Thyroid gland (tissue), 4 donors: ENCODE measurements at regions not wholly inside any gene's neighbourhood (a gene's known extent, or its start where the extent isn't known, plus 50 kb on each side); places are given as distances from the start of the nearest gene placed in this dataset.

Source experiments
- DNase-seq, 2 donors: peaks; one replicate each; pipeline ENCODE4 v3.0.0-alpha.2; 2019
- H3K27ac ChIP-seq, 3 donors: fragments of 200-600 bp; sonication (generic); 1 replicate in 2 of 3; 2 replicates in 1 of 3; pipeline ENCODE4 v1.5.1; 2016 to 2019; ENCODE audit warnings: mild to moderate bottlenecking in 1 of 3, moderate library complexity in 1 of 3
- H3K27me3 ChIP-seq: fragments of 200-600 bp; sonication (generic); one replicate; pipeline ENCODE4 v1.5.1; 2019
- H3K36me3 ChIP-seq, 2 donors: fragments of 200-600 bp; sonication (generic); one replicate each; pipeline ENCODE4 v1.5.1; 2016 to 2019
- H3K4me1 ChIP-seq, 2 donors: fragments of 200-600 bp; sonication (generic); one replicate each; pipeline ENCODE4 v1.5.1; 2017 to 2019
- H3K4me3 ChIP-seq, 3 donors: fragments of 200-600 bp; sonication (generic); replicated peaks in 1 of 3; 1 replicate in 2 of 3; 2 replicates in 1 of 3; pipeline ENCODE4 v1.5.1; 2016; ENCODE audit warnings: mild to moderate bottlenecking in 1 of 3
- H3K9me3 ChIP-seq: fragments of 200-600 bp; sonication (generic); one replicate; pipeline ENCODE4 v1.5.1; 2017
- POLR2A ChIP-seq, 2 donors: fragments of 450-650 bp; IDR thresholded peaks; one replicate each; pipeline ENCODE4 v1.6.1; 2017; ENCODE audit warnings: antibody characterized with exemption in 2 of 2, mild to moderate bottlenecking in 2 of 2, moderate library complexity in 1 of 2
- WGBS, 2 donors: methylation state at CpG; one replicate each; pipeline ENCODE4 v1.1.5; 2017; 5-methylcytosine and 5-hydroxymethylcytosine counted together
- intact Hi-C: fragments of 100-400 bp; cut with DNase I; formaldehyde crosslinking; loops from one replicate; pipeline ENCODE4 v1.15.1; 2023
- TF ChIP-seq, protein P1 (sequence below), 6 experiments: fragments of 200-600 bp in 3 of 6; fragments of 450-650 bp in 3 of 6; sonication (generic) in 3 of 6; IDR thresholded peaks; one replicate each; pipeline ENCODE4 v1.5.1; 2016 to 2019; ENCODE audit warnings: antibody characterized with exemption in 6 of 6, mild to moderate bottlenecking in 2 of 6, inconsistent platforms in 1 of 6, moderate library complexity in 1 of 6

DNA sequence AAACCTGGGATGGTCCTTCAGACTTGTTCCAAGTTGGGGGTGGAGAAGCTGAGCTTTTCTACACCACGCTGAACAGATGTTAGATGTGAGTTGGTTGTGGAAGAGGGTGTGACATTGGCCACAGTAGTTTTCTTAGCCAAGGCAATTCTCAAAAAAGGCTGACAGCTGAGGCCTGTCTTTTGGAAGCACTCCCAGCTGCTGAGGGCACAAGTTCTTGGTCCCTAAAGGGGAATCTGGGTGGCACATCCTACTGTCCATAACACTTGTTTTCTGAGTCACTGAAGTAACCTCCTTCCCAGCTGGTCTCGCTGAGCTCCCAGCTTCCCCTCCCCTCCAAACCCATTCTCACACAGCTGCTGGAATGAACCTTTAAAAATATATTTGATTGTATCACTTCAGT is 375.7 kb upstream of the KIRREL3 start:
- TF ChIP-seq POLR2A (IDR thresholded peaks at IDR 0.05): no peak
- TF ChIP-seq, protein P1, sequence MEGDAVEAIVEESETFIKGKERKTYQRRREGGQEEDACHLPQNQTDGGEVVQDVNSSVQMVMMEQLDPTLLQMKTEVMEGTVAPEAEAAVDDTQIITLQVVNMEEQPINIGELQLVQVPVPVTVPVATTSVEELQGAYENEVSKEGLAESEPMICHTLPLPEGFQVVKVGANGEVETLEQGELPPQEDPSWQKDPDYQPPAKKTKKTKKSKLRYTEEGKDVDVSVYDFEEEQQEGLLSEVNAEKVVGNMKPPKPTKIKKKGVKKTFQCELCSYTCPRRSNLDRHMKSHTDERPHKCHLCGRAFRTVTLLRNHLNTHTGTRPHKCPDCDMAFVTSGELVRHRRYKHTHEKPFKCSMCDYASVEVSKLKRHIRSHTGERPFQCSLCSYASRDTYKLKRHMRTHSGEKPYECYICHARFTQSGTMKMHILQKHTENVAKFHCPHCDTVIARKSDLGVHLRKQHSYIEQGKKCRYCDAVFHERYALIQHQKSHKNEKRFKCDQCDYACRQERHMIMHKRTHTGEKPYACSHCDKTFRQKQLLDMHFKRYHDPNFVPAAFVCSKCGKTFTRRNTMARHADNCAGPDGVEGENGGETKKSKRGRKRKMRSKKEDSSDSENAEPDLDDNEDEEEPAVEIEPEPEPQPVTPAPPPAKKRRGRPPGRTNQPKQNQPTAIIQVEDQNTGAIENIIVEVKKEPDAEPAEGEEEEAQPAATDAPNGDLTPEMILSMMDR (IDR thresholded peaks at IDR 0.05): no peak
- Histone ChIP-seq H3K4me1 (no peaks in the 10 kb centered on the region), H3K27me3 (no peaks in the 10 kb centered on the region), H3K36me3 (no peaks in the 10 kb centered on the region), H3K27ac (no peak overlapping the region), H3K9me3 (no peaks in the 10 kb centered on the region), H3K4me3 (no peak overlapping the region)
- 90 to 91% methylated on average over 2 of the region's 2 CpGs for WGBS, 2 donors
- intact Hi-C loops: no loop called here
- no peak for DNase-seq

DNA sequence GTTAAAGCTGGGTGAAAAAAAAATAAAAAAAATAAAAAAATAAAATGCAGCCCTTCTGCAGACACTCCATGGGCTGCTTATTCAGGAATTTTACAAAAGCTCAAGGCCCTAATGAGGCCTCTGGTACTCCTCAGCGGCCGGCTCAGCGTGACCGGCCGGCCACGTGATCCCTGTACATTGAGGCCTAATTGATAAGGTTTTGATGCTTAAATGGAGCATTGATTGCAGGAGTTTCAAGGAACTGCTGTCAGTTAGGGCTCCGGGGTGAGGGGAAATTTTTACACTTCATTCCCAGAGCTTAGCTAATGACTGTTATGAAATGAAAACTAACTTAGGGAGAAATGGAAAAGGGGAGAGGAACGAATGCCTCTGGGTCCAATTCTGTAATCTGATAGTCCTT is 368.8 kb upstream of the KIRREL3 start:
- DNase-seq: no peak
- no peaks in the 10 kb centered on the region for H3K9me3 ChIP-seq
- no peaks in the 10 kb centered on the region for H3K27me3 ChIP-seq
- intact Hi-C loops: no loop called here
- no peak overlapping the region for H3K27ac ChIP-seq
- 33 to 42% methylated on average over 8 of the region's 8 CpGs for WGBS, 2 donors
- H3K4me3 ChIP-seq: no peak overlapping the region
- TF ChIP-seq POLR2A (IDR thresholded peaks at IDR 0.05): no peak
- TF ChIP-seq, protein P1 (IDR thresholded peaks at IDR 0.05): no peak
- no peaks in the 10 kb centered on the region for H3K36me3 ChIP-seq
- no peaks in the 10 kb centered on the region for H3K4me1 ChIP-seq

DNA sequence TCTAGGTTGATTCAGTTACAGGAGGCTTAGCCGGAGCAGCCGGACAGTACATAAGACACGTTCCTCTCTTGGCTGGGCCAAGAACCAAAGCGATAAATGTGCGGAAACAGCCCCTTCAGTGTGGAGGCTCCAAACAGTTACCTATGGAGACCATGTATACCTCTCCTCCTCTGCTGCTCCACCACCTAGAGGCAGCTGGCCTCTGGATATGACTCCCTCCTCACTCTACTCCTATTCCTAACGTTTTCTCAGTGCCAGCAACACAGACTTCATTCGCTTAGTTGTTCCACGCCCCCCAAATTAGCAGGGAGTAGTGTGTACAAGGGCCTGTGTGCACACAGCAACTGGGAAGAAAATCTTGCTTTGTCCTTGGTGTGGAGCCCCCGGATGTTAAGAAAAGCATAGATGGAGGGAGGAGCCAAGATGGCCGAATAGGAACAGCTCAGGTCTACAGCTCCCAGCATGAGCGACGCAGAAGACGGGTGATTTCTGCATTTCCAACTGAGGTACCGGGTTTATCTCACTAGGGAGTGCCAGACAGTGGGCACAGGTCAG is 362.3 kb upstream of the KIRREL3 start:
- no peaks in the 10 kb centered on the region for H3K27me3 ChIP-seq
- TF ChIP-seq, protein P1 (IDR thresholded peaks at IDR 0.05): no peak
- no peak for TF ChIP-seq POLR2A (IDR thresholded peaks at IDR 0.05)
- no peaks in the 10 kb centered on the region for H3K9me3 ChIP-seq
- H3K4me3 ChIP-seq: no peak overlapping the region
- WGBS, 2 donors: 87 to 90% methylated on average over 14 of the region's 14 CpGs
- intact Hi-C loops: no loop called here
- H3K36me3 ChIP-seq: no peaks in the 10 kb centered on the region
- no peak overlapping the region for H3K27ac ChIP-seq
- DNase-seq: no peak
- no peaks in the 10 kb centered on the region for H3K4me1 ChIP-seq

DNA sequence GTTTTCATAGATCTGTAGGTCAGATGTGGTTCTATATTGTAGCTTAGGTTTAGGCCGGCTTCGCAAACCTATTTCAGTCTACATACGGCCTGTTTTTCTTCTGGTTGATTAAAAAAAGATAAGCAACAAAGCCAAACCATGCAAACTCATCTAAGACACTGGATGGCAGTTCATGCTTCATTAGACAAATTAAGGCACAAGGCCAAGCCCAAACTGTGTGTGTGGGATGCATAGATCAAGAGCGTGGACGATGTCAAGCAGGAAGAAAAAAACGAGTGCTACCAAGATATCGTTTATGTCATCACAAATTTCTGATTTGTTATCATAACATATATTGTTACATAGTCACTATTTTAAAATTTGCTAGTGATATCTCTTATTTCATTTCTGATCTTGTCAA is 357.6 kb upstream of the KIRREL3 start:
- Histone ChIP-seq H3K9me3 (no peaks in the 10 kb centered on the region), H3K27me3 (no peaks in the 10 kb centered on the region), H3K4me3 (no peak overlapping the region), H3K4me1 (no peaks in the 10 kb centered on the region), H3K36me3 (no peaks in the 10 kb centered on the region), H3K27ac (no peak overlapping the region)
- DNase-seq: no peak
- no peak for TF ChIP-seq POLR2A (IDR thresholded peaks at IDR 0.05)
- TF ChIP-seq, protein P1 (IDR thresholded peaks at IDR 0.05): no peak
- intact Hi-C loops: no loop called here
- 89 to 92% methylated on average over 7 of the region's 7 CpGs for WGBS, 2 donors

DNA sequence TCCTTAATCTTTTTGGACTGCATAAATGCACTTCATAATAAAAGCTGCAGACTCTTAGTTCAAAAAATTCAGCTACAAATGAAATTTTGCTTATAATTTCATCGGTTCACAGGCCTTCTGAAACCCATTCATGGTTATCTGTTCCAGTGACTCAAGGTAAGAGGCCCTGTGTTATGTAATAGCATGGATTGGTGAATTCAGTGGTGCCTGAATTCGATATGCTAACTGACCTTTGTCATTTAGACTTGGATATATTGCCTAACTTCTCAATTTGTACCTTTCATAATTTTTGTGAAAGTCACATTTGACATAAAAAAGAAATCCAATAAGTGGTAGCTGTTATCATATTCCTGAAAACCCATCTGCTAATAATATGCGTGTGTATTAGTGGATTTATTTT is 349.9 kb upstream of the KIRREL3 start:
- DNase-seq: no peak
- no peaks in the 10 kb centered on the region for H3K4me1 ChIP-seq
- no peak overlapping the region for H3K27ac ChIP-seq
- no peak overlapping the region for H3K4me3 ChIP-seq
- intact Hi-C loops: no loop called here
- H3K36me3 ChIP-seq: no peaks in the 10 kb centered on the region
- no peaks in the 10 kb centered on the region for H3K27me3 ChIP-seq
- TF ChIP-seq, protein P1 (IDR thresholded peaks at IDR 0.05): no peak
- no peak for TF ChIP-seq POLR2A (IDR thresholded peaks at IDR 0.05)
- no peaks in the 10 kb centered on the region for H3K9me3 ChIP-seq
- WGBS, 2 donors: 91 to 95% methylated on average over 3 of the region's 3 CpGs
